Stimulated activated CD4-positive, alpha-beta T cell treated with anti-CD3 and anti-CD28 coated beads, TNF-alpha, amount 100 ng/mL, for 1 hour (primary cell): ENCODE measurements at regions not wholly inside any gene's neighbourhood (a gene's known extent, or its start where the extent isn't known, plus 50 kb on each side); places are given as distances from the start of the nearest gene placed in this dataset.

ENCODE experiments used
- DNase-seq, 3 donors: peaks; one replicate each; pipeline ENCODE4 v3.0.0-alpha.2; 2020; ENCODE audit warnings: low read depth in 3 of 3, low spot score in 1 of 3

DNA sequence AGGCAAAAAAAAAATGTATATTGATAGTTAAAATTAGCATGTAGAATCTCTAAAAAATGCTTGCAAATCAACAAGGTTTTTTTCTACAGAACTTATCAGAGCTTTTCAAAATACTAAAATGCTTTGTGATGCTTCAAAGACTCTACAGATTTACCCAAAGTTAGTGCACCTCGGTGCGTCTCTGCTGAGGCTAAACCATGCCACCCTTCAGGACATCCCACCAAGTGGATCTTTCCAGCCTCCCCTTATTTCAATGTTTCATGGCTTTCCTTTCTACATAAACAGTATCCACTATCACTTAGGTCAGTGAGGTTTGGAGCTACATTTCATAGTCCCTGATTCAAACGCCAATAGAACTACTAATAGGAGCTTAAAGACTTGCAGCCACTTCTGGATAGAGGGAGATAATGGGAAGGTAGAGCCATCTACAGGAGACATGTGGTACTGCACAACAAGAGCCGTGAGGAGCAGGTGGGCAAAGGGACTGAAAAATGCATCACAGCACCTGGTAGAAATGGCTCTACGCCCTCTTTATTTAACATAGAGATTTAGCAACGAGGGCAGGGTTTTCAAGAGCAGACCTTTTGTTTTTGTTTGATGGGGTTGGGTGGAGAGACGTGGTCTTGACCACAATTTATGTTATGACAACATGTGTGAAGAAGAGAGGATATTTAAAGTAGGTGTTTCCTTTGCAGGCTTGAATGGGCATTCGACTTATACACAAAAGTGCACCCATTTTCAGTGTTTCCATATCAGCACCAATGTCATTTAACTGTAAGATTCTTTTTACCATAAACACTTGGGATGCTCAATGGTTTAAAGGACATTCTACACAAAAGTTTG, 56.1 kb upstream of the SLC35G4 start:
- DNase-seq, result no peak

DNA sequence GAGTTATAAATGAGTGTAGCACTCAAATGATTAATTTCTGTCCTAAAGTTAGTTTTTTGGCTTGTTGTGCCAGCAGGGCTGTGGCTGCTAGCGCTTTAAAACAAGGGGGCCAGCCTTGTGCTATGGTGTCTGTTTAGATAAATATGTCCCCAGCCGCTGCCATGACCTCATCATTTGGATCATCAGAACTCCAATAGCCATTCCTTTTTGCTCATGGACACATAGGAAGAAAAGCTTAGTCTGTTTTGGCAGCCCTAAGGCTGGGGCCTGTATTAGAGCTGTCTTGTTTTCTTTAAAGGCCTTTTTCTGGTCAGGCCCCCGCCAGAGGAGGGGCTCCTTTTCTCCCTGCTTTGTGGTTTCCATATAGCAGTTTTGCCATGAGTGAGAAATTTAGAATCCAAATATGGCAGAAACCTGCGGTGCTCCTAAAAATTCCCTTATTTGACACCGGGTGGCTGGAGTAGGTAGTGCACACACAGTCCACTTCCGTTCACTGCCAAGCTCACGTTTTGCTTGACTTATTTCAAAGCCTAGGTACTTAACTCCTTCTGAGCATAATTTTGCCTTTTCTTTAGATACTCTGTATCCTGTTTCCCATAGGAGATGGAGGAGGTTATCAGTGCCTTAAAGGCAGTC, 60.4 kb upstream of the SLC35G4 start:
- no peak for DNase-seq

DNA sequence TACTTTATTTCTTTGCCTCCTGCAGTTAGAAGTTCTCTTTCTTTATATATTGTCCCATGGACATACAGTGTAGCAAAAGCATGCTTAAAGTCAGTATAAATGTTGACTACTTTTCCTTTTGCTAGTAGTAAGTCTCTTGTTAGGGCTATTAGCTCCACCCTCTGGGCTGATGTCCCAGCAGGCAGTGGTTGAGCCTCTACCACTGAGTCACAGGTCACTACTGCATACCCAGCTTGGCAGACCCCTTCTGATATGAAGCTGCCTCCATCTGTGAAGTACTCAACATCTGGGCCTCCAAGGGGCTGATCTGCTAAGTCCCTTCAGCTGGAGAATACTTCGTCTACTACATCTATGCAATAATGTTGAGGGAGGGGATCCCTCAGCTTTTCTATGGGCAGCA, 61.0 kb upstream of the SLC35G4 start:
- no peak for DNase-seq

DNA sequence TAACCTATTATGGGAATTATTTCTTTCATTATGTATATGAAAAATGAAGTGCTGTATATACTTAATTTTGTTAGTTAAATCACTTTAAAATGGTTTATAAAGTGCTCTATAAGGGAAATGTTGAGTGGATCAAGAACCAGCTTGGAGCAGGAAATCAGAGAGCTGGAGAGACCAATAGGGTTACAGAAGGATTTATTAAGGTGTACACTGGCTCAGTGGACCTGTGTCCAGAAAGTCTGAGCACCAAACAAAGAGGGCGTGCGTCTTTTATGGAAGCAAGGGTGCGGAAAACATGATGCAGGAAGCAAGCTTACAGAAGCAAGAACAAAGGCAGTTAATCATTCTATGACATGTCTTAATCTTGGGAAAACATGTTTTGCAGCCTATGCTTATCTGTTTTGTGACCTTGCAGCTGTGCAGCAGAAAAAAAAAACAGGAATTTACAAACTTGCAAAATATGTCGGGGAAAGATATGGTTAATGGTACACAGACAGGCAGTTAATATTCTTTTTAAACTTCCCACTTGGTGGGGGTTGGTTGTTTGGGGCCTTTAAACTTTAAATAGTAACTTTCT, 65.2 kb upstream of the SLC35G4 start:
- no peak for DNase-seq

DNA sequence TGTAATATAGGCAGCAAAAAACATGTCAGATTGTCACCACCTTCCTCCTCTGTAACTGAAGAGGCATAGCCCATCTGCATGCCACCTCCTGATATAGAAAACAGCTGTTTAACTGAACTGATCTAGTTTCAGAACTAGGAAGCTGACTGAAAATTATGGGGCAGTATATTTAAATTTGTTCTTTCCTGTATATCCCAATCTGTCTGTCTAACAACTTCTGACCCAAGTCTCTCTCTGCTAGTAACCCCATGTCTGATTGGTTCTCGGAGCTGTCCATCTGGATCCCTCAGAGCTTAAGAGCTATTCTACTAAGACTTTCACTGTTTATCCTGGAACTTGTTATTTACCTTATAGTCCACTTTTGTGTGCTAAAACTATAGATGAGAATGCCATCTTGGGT, 68.2 kb upstream of the SLC35G4 start:
- no peak for DNase-seq

DNA sequence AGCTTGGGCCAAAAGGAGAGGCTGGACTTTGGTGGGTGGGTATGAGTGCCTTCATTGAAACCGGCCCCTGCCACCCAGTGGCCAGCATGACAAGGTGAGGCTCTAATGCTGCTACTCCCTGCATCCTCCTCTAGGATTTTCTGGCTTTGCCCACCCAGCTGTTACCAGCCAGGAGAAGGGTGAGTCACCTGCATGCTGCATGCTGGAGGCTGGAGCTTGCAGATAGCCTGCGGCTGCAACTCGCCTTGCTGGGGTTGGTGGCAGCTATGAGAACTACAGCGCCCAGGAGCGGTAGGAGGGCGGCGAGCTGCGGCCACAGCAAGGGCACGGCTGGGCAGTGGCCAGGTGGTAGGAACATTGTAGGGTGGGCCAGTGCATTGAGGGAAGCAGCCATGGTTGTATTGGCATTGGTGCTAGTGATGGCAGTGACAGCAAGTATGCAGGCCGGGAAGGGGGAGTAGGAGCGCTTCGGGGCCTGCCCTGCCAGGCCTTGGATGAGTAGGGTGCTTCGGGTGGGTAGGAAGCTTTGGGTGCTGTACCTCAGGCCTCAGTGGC, 75.4 kb upstream of the SLC35G4 start:
- DNase-seq, result no peak

DNA sequence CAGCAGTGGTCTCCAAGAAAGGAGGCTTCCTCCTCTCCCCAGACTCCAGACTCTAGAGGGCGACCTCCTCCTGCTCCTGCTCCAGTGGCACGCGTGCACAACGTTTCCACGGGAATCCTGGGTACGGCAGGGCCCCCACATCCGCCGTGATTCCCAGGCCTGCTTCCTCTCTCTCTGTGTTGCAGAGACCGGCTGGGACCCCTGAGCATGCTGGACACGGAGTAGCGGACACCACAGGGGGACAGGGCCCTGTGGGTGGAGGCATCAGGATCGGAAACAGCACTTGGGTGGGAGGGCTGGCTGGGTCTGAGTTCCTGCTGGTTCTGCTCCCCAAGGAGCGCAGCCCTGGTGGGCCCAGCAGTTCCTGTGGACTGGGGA, 75.9 kb upstream of the SLC35G4 start:
- no peak for DNase-seq

DNA sequence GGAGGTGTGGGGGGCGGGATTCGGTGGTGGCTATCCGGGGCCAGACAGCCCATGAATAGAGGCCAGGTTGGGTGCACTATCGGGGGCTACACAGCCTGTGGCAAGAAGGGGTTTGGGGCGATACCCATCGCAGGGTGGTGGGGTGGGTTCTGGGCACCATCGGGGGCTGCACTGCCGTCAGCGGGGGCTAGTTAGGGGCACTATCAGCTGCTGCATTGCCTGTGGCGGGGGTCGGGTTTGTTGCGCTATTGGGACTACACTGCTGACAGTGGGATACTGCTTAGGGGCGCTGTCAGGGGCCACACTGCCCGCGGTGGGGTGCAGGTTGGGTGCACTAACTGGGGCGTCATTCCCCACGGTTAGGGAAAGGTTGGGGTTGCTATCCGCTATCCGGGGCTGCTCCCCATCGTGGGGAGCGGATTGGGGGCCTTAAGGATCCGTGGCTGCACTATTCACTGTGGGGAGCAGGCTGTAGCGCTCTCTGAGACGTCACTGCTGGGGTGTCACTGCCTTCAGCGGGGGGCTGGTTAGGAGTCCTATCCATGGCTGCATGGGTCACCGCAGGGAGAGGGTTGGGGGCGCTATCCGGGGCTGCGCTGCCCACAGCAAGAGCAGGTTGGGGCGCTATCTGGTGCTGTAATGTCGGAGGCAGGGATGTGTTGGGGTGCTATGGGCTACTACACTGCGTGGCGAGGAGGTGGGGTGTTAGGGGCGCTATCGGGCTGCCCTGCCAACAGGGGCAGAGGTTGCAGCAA, 76.5 kb upstream of the SLC35G4 start:
- no peak for DNase-seq

DNA sequence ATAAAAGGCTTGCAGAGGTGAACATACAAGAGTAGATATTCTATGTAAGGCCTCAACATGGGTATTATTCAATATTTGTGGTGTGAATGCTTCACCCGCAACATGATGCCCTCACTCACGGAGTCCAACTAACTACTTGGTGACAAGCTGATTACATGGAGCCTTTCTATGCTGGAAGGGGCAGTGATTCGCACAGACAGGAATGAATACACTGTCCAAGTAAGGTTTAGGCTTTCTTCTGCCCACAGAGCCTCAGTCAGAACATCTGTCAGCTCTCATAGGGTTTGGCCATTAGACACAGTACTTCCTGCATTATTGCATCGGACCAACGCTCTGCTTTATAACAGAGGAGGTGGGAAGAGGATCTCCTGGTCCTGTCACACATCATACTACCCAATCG, 80.3 kb upstream of the SLC35G4 start:
- DNase-seq, result no peak

DNA sequence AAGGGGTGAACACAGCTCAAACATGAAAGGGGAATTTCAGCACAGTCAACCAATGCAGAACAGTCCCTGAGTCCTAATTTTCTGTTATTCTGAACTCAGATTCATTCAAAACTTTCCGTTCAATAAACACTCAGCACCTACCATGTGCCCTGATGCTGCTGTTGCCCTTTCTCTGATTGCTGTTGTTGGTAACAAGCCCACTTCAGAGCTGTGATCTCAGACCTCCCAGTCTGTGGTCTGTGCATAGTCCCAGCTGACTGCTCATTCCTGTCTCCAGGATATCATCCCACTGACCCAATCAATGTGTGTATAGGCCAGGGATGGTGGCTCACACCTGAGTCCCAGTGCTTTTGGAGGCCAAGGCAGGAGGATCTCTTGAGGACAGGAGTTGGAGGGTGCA, 82.7 kb upstream of the SLC35G4 start:
- DNase-seq, result no peak

DNA sequence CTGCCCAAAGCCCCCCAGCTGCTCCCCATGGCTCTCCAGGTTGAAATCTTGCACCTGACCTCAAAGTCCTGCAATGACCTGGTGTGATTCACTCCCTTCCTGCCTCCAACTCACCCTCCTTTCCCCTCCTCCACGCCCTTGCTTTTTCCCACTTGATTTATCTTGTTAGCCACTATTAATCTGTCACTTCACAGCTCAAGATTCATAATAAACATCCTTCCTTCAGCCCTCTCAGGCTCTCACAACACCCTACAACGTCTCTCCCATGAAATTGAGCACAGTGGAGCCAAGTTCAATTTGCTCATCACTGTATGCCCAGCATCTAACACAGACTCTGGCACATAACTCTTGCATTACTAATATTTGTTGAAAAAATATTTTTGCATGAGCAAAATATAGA, 85.6 kb upstream of the SLC35G4 start:
- no peak for DNase-seq

DNA sequence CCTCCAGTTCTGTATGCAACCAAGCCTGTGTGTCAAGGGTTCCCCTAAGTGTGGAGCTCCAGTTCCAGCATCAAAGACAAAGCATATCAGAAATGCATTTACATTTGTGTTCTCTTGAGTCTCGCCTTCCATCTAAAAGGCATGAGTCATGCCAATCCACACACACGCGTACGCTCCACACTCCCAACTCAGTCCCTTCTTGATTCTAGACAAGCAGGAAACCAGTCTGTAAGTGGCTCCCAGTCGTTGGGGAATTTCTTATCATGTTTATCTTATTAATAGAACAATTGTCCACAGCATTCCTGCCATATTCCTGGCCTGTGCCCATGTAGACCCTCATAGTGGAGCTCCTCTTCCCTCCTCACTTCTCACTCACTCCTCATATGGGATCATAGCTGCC, 86.4 kb upstream of the SLC35G4 start:
- DNase-seq, result no peak

DNA sequence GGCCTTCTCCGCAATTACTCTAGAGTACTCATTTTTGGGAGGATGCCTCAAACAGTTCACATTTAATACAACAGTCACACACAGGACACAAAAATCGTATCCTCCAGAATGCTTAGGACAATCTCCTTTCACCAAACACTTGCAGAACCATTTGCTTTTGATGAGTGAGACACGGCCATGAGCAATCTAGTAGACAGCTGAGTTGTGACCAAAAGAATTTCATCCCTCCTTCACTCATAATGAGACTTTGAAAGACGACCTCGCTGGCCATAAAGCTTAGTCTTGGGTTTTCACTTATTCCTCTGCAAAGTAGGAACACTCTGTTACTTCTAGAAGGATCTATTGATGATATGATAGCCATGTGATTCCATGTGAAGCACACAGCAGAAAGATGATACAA, 87.5 kb upstream of the SLC35G4 start:
- DNase-seq, result no peak

DNA sequence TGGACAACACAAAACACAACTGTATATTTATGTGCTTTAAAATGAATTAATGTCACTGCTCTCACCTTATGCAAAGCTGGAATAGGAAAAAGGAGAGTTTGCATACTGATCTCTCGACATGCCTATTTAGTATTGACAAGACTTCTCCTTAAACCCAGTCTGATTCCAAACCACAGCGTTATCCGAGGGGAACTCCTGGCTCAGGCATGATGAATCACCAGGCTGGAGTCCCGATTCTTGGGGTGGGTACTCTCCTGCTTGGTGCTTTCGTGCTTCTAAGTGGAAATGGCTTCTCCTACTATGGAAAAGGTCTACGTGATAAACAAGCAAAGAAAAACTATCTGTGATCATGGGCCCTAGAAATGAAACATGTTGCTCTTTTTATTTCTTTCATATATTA, 88.9 kb upstream of the SLC35G4 start:
- no peak for DNase-seq

DNA sequence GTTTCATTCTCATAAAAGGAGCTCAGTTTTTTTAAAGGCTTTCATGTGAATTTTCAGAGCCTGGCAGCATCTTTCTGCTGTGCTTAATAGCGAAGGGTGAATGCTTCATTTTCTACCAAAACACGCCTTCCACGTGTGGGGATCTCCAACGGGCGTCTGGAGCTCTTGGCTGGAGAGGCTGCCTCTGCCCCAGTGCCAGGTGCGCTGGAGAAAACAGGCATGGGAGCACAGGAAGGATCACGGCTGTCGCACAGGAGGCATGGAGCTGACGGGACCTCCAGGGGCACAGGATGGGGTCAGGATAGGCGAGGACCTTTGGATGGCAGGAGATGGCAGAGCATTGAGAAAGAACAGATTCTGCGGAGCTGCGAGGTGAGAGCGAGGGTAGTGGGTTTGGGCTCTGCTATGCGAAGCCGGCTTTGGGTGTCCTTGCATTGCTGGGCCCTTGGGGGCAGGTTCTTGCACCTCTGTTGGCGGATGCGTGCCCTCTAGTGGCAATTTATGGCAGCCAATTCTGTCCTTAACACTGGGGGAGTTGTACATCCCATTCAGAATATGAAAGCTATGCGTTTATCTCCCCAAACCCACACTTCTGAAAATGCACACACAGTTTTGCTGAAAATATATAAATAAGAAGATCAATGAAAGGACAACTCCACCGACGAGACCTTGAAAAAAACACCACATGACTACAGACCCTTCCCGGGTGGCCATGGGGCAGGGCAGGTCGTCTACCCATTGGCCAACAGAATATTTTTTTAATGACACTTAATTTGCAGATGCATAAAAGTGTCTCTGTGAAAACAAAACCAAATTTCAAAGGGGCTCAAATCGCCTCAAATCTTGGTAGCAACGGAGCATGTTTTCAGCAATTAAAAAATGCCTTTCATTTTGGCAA, 90.4 kb upstream of the SLC35G4 start:
- DNase-seq, result peak in 1 of 3 donors; percentile 5

DNA sequence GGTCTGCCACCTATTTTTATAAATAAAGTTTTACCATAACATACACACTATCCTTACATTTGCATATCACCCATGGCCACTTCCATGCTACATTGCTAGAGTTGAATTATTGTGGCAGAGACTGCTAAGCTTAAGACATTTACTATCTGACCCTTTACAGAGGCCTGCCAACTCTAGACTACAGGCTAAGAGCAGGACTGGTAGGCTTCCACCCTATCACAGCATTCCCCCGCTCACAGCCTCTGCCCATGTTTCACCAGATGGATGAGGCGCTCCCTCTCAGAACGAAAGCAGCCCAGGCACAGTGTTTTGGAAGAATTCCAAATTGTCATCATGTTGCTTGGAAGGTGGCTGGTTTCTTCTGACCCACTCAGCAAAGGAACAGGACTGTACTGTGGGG, 91.7 kb upstream of the SLC35G4 start:
- no peak for DNase-seq

DNA sequence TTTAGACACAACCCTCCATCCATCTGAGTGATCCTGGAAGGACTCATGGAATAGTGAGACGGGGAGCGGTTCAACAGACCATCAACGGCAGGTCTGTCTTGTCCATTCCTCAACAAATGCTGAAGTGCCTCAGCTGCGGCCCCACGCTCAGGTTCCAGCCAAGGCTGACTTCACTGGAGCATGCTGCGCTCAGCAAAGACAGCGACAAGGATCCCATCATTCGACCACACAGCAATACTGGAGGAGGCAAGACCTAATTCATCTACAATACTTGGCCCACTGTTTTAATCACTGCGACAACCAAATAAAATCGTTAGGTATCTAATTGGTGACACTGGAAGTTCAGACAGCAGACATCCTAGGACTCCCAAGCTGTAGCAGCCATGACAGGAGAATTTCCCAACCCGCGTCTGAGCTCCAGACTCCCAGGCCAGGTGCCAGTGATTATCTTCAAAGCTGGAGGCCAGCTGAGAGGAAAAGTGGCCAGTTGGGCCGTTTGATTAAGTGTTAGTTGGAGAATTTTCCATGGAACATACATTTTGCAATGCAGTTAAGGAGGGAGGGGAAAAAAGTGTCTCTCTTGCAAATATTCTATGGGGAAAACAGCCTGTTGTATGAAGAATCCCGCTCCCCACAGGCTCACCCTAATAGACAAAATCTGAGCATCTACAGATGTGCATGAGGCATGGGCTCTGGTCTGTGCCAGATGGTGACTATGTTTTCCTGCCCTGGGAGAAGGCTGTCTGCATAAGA, 92.5 kb upstream of the SLC35G4 start:
- DNase-seq, result no peak

DNA sequence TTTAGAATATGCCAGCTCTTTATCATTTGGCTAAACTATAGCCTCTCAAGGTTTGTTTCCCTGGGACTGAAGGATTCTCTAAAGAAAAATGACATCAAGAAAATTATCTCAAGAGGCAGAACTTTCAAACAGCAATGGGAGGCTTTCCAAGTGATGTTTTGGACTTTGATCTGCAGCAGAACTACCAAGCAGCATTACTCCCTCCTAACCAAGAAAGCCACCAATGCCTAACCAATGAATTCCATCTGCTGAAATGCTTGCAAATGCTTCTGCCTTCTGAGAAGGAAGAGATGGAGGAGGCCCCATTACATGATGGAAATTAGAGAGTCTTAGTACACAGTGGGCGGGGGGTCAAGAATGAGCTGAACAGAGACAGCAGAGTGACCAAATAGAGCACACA, 95.1 kb upstream of the SLC35G4 start:
- no peak for DNase-seq

DNA sequence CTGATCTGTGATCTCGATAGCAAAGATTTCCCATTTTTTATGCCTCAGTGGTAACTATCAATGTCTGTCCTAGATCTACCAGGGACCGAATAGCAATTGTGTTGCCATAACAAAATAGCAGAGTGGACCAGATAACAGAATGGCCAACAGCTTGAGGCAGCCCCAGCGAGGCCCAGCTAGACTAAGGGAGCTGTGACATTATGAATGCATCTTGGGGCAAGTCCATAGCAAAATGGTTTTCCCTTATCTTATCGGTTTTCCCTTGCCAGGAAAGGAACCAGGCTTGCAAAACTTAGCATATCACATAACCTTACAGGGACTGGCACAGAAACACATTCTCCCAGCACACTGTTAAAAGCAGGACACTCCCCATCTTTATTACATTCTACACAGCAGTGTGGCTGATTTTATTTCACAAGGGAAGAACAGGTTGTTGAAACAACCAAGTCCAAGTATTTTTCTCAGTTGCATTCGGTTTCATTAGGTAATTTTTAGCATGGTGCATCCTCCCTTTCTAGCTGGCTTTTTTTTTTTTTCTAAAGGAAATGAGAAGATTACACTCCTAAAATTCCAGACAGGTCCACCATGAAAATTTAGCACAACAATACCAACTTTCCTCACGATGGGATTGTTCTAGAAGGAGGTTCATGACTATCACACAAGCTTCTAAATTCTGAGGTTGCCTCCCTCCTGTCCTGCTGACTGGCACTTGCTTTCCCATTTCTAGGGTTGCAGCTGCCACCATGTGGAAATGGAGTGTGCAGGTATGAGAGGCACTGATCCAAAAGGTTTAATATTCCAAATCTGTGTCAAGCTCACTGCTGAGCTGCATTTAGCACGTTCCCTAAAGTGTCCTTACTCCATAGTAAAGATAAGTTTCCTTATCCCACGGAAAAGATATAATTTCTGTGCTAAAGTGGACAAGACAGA, 97.0 kb upstream of the SLC35G4 start:
- DNase-seq, result no peak
